ENCODE measurements at regions not wholly inside any gene's neighbourhood (a gene's known extent, or its start where the extent isn't known, plus 50 kb on each side); places are given as distances from the start of the nearest gene placed in this dataset.

- Histone ChIP-seq H3K36me3 (ENCODE audit: insufficient read depth, low read length) (no peaks in the 10 kb centered on the region), H3K4me1 (ENCODE audit: low read length) (peaks cover 5% of the 10 kb centered on the region), H3K9ac (ENCODE audit: low read length) (no peak overlapping the region), H3K9me3 (ENCODE audit: low read length) (no peaks in the 10 kb centered on the region), H3K4me3 (ENCODE audit: low read length) (no peak overlapping the region), H3K79me2 (ENCODE audit: low read length) (no peaks in the 10 kb centered on the region), H3K4me2 (ENCODE audit: low read depth, low read length, poor library complexity, severe bottlenecking) (no peak overlapping the region), H3K27ac (ENCODE audit: low read length) (no peak overlapping the region), H3K27me3 (ENCODE audit: low read length) (no peaks in the 10 kb centered on the region), H3K9me2 (replicated peaks; ENCODE audit: insufficient read depth, low read length) (no peaks in the 10 kb centered on the region), H2AFZ (ENCODE audit: low read length) (no peak overlapping the region), H4K20me1 (ENCODE audit: insufficient read depth, low read depth, low read length) (no peaks in the 10 kb centered on the region)
- no peak for DNase-seq
These were observed 421.9 kb upstream of the ADAMTSL1 start for GRCh38 chr9:18052060-18052459.

DNA sequence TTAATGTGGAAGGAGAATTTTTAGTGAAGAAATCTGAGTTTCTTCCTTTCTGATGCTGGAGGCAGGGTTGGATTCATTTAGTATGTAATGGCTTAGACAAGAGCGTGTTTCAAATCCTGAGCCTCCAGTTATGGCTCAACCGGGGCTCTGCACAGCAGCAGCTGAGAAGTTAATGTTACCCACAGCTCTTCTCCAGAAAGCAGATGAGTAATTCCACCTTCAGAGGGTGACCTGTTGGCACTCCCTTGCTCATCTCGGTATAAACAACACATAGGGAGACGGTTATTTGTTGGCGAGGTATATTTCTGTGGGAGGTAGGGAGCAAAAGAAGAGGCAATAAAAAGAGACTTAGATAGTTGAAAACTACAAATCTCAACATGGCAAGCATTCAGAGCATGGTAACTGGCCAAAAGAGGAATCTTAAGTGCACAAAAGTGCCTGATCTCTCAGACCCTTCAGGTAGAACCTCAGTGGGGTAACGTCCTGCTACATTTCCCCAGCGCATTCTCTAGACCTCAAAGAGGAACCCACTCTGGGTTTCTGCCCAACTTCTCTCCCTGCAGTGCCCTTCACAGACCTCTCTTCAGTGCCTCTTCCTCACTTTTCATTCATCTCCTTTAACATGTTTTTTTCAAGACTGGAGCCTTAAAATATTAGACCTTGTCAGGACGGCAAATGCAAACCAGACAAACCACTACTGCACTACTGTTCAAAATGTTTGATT is 417.5 kb upstream of the ADAMTSL1 start:
- Histone ChIP-seq H3K27ac (ENCODE audit: low read length) (no peak overlapping the region), H2AFZ (ENCODE audit: low read length) (no peak overlapping the region), H3K36me3 (ENCODE audit: insufficient read depth, low read length) (no peaks in the 10 kb centered on the region), H4K20me1 (ENCODE audit: insufficient read depth, low read depth, low read length) (no peaks in the 10 kb centered on the region), H3K9me2 (replicated peaks; ENCODE audit: insufficient read depth, low read length) (no peaks in the 10 kb centered on the region), H3K79me2 (ENCODE audit: low read length) (no peaks in the 10 kb centered on the region), H3K4me1 (ENCODE audit: low read length) (peaks cover 8% of the 10 kb centered on the region), H3K4me2 (ENCODE audit: low read depth, low read length, poor library complexity, severe bottlenecking) (no peak overlapping the region), H3K27me3 (ENCODE audit: low read length) (no peaks in the 10 kb centered on the region), H3K9me3 (ENCODE audit: low read length) (no peaks in the 10 kb centered on the region), H3K4me3 (ENCODE audit: low read length) (no peak overlapping the region), H3K9ac (ENCODE audit: low read length) (no peak overlapping the region)
- DNase-seq, result no peak

DNA sequence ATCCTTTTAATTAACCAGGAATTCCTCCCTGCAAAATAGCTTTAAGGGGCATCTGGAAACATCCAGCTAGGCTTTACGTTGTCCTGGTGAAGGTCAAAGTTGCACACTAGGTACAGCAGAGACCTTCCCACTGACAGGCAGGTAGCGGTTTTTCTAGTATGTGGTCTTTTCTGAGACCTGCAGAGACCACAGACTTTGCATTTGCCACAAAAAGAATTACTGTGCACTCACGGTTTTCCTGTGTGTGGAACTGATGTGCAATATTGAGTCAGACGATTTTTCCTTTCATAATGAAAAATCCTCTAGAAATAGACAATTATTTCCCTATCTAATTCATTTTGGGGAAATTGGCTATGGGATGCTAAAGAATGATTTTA is 417.0 kb upstream of the ADAMTSL1 start:
- peaks cover 8% of the 10 kb centered on the region for H3K4me1 ChIP-seq (ENCODE audit: low read length)
- H3K4me3 ChIP-seq (ENCODE audit: low read length), result no peak overlapping the region
- H3K9me3 ChIP-seq (ENCODE audit: low read length), result no peaks in the 10 kb centered on the region
- H2AFZ ChIP-seq (ENCODE audit: low read length), result no peak overlapping the region
- H3K9me2 ChIP-seq (replicated peaks; ENCODE audit: insufficient read depth, low read length), result no peaks in the 10 kb centered on the region
- peak; percentile 46 for DNase-seq
- no peaks in the 10 kb centered on the region for H3K27me3 ChIP-seq (ENCODE audit: low read length)
- no peaks in the 10 kb centered on the region for H4K20me1 ChIP-seq (ENCODE audit: insufficient read depth, low read depth, low read length)
- no peaks in the 10 kb centered on the region for H3K36me3 ChIP-seq (ENCODE audit: insufficient read depth, low read length)
- H3K79me2 ChIP-seq (ENCODE audit: low read length), result no peaks in the 10 kb centered on the region
- H3K9ac ChIP-seq (ENCODE audit: low read length), result no peak overlapping the region
- H3K4me2 ChIP-seq (ENCODE audit: low read depth, low read length, poor library complexity, severe bottlenecking), result no peak overlapping the region
- no peak overlapping the region for H3K27ac ChIP-seq (ENCODE audit: low read length)

GRCh38 chr9:18058564-18059442 is 415.1 kb upstream of the ADAMTSL1 start:
- Histone ChIP-seq H3K4me1 (ENCODE audit: low read length) (peaks cover 8% of the 10 kb centered on the region), H3K27ac (ENCODE audit: low read length) (no peak overlapping the region), H3K9me2 (replicated peaks; ENCODE audit: insufficient read depth, low read length) (no peaks in the 10 kb centered on the region), H2AFZ (ENCODE audit: low read length) (no peak overlapping the region), H3K9me3 (ENCODE audit: low read length) (no peaks in the 10 kb centered on the region), H3K36me3 (ENCODE audit: insufficient read depth, low read length) (no peaks in the 10 kb centered on the region), H3K9ac (ENCODE audit: low read length) (no peak overlapping the region), H3K4me3 (ENCODE audit: low read length) (no peak overlapping the region), H3K4me2 (ENCODE audit: low read depth, low read length, poor library complexity, severe bottlenecking) (no peak overlapping the region), H3K79me2 (ENCODE audit: low read length) (no peaks in the 10 kb centered on the region), H3K27me3 (ENCODE audit: low read length) (no peaks in the 10 kb centered on the region), H4K20me1 (ENCODE audit: insufficient read depth, low read depth, low read length) (no peaks in the 10 kb centered on the region)
- no peak for DNase-seq

GRCh38 chr9:18059447-18059846 is 414.5 kb upstream of the ADAMTSL1 start:
- DNase-seq, result no peak
- Histone ChIP-seq H3K27me3 (ENCODE audit: low read length) (no peaks in the 10 kb centered on the region), H3K4me2 (ENCODE audit: low read depth, low read length, poor library complexity, severe bottlenecking) (no peak overlapping the region), H3K36me3 (ENCODE audit: insufficient read depth, low read length) (no peaks in the 10 kb centered on the region), H3K27ac (ENCODE audit: low read length) (no peak overlapping the region), H3K79me2 (ENCODE audit: low read length) (no peaks in the 10 kb centered on the region), H2AFZ (ENCODE audit: low read length) (no peak overlapping the region), H4K20me1 (ENCODE audit: insufficient read depth, low read depth, low read length) (no peaks in the 10 kb centered on the region), H3K9ac (ENCODE audit: low read length) (no peak overlapping the region), H3K4me1 (ENCODE audit: low read length) (peaks cover 8% of the 10 kb centered on the region), H3K9me2 (replicated peaks; ENCODE audit: insufficient read depth, low read length) (no peaks in the 10 kb centered on the region), H3K4me3 (ENCODE audit: low read length) (no peak overlapping the region), H3K9me3 (ENCODE audit: low read length) (no peaks in the 10 kb centered on the region)

GRCh38 chr9:18060269-18060934 is 413.6 kb upstream of the ADAMTSL1 start:
- no peak overlapping the region for H2AFZ ChIP-seq (ENCODE audit: low read length)
- H3K9ac ChIP-seq (ENCODE audit: low read length), result no peak overlapping the region
- H3K36me3 ChIP-seq (ENCODE audit: insufficient read depth, low read length), result no peaks in the 10 kb centered on the region
- H3K4me1 ChIP-seq (ENCODE audit: low read length), result peaks cover 8% of the 10 kb centered on the region
- no peaks in the 10 kb centered on the region for H3K79me2 ChIP-seq (ENCODE audit: low read length)
- H3K4me2 ChIP-seq (ENCODE audit: low read depth, low read length, poor library complexity, severe bottlenecking), result no peak overlapping the region
- H3K27me3 ChIP-seq (ENCODE audit: low read length), result no peaks in the 10 kb centered on the region
- peak; percentile 54 for DNase-seq
- H3K27ac ChIP-seq (ENCODE audit: low read length), result no peak overlapping the region
- H3K9me2 ChIP-seq (replicated peaks; ENCODE audit: insufficient read depth, low read length), result no peaks in the 10 kb centered on the region
- no peak overlapping the region for H3K4me3 ChIP-seq (ENCODE audit: low read length)
- H3K9me3 ChIP-seq (ENCODE audit: low read length), result no peaks in the 10 kb centered on the region
- no peaks in the 10 kb centered on the region for H4K20me1 ChIP-seq (ENCODE audit: insufficient read depth, low read depth, low read length)

DNA sequence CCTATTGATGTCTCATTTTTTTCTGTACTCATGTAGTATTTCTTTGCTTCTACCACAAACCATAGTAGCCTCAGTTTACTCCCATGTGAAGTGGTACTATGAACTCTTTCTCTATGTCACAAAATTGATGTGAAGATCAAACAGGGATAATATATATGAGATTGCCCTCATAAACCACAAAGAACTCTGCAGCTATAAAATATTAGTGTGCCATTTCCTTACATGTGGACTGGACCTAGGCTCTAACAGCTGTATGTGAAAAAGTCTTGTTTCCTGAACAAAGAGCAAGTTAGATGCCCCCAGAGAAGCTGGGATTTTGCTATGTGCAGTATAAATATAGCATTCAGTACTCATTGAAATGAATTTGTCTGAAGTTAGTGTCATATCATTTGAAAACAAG is 412.6 kb upstream of the ADAMTSL1 start:
- Histone ChIP-seq H3K9me3 (ENCODE audit: low read length) (no peaks in the 10 kb centered on the region), H3K79me2 (ENCODE audit: low read length) (no peaks in the 10 kb centered on the region), H4K20me1 (ENCODE audit: insufficient read depth, low read depth, low read length) (no peaks in the 10 kb centered on the region), H2AFZ (ENCODE audit: low read length) (no peak overlapping the region), H3K4me3 (ENCODE audit: low read length) (no peak overlapping the region), H3K36me3 (ENCODE audit: insufficient read depth, low read length) (no peaks in the 10 kb centered on the region), H3K27me3 (ENCODE audit: low read length) (no peaks in the 10 kb centered on the region), H3K9ac (ENCODE audit: low read length) (no peak overlapping the region), H3K4me2 (ENCODE audit: low read depth, low read length, poor library complexity, severe bottlenecking) (no peak overlapping the region), H3K27ac (ENCODE audit: low read length) (no peak overlapping the region), H3K9me2 (replicated peaks; ENCODE audit: insufficient read depth, low read length) (no peaks in the 10 kb centered on the region), H3K4me1 (ENCODE audit: low read length) (peaks cover 8% of the 10 kb centered on the region)
- no peak for DNase-seq

DNA sequence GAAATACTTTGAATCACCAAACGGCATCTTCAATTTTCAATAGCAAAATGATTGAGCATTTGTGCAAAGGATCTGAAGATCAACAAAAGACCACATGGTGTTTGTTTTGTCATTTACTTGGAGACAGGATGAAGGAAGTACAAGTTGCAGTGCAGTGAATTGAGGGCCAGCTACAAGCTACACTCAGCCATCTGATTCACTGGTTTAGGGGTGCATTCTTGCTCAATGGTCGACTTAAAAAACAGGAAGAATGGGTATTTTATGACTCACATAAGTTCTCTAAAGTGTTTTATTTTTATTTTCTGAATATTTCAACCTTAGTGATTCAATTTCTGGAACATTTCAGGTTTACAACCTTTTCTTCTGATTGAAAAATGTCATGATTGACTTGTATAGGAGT is 412.1 kb upstream of the ADAMTSL1 start:
- no peak overlapping the region for H3K4me2 ChIP-seq (ENCODE audit: low read depth, low read length, poor library complexity, severe bottlenecking)
- no peak for DNase-seq
- H3K9ac ChIP-seq (ENCODE audit: low read length), result no peak overlapping the region
- no peaks in the 10 kb centered on the region for H3K9me2 ChIP-seq (replicated peaks; ENCODE audit: insufficient read depth, low read length)
- H3K4me3 ChIP-seq (ENCODE audit: low read length), result no peak overlapping the region
- no peak overlapping the region for H3K27ac ChIP-seq (ENCODE audit: low read length)
- no peaks in the 10 kb centered on the region for H3K79me2 ChIP-seq (ENCODE audit: low read length)
- H3K9me3 ChIP-seq (ENCODE audit: low read length), result no peaks in the 10 kb centered on the region
- H2AFZ ChIP-seq (ENCODE audit: low read length), result no peak overlapping the region
- no peaks in the 10 kb centered on the region for H3K36me3 ChIP-seq (ENCODE audit: insufficient read depth, low read length)
- no peaks in the 10 kb centered on the region for H4K20me1 ChIP-seq (ENCODE audit: insufficient read depth, low read depth, low read length)
- H3K4me1 ChIP-seq (ENCODE audit: low read length), result peaks cover 5% of the 10 kb centered on the region
- no peaks in the 10 kb centered on the region for H3K27me3 ChIP-seq (ENCODE audit: low read length)
